Activated T-cell treated with anti-CD3 and anti-CD28 coated beads, Interleukin-2, amount 50 U/mL, for 4 hours (primary cell): ENCODE measurements at regions not wholly inside any gene's neighbourhood (a gene's known extent, or its start where the extent isn't known, plus 50 kb on each side); places are given as distances from the start of the nearest gene placed in this dataset.

Experiments
- ATAC-seq, 2 donors: fragments of 200-7000 bp; cut with Tn5 transposase; one replicate each; pipeline ENCODE4 v1.10.0; 2021
- DNase-seq: peaks from one replicate; pipeline ENCODE4 v3.0.0-alpha.2; 2020
- H3K27me3 Mint-ChIP-seq: one replicate; pipeline ENCODE4 v1.8.0; 2021; ENCODE audit warnings: low read depth, mixed read lengths
- H3K36me3 Mint-ChIP-seq: one replicate; pipeline ENCODE4 v1.8.0; 2022; ENCODE audit warnings: mixed read lengths; ENCODE audit not compliant: insufficient read depth
- H3K4me1 Mint-ChIP-seq: one replicate; pipeline ENCODE4 v1.8.0; 2021; ENCODE audit warnings: low read depth, mixed read lengths
- H3K4me3 Mint-ChIP-seq: one replicate; pipeline ENCODE4 v1.8.0; 2021; ENCODE audit warnings: mild to moderate bottlenecking, moderate library complexity, mixed read lengths
- H3K9me3 Mint-ChIP-seq: one replicate; pipeline ENCODE4 v1.8.0; 2021; ENCODE audit warnings: mixed read lengths

DNA sequence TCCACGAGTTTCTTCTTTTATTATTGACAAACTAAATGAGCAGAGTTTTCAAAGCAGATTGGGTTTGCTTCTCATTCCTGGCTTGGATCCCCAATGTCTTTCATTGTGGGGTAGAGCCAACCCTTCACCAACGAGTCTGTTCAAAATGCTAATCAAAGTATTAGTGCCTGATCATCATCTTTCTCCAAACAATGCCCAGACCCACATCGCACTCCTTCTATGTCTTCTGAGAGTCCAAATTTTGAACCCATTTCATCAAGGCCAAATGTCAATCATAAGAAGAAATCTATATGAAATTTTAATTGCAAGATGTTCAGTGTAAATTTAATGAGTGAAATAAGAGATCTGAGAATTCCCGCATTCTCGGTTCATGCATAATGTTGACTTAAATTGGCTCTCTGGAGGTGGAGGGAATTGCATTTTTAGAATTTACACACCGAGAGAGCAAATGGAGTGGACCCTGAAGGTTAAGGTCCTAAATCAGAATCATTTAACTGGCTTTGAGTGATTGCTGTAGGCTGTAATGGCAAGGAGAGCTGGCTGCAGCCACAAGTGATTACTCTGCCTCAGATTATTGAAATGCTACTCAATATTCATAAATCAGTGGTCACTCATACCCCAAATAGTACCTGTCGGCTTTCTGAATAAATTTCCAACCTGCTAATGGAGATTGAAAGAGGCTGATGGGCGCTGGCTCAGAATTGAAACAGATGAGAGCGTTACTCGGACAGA is 602.9 kb downstream of the TYW1 start:
- ATAC-seq (no peak), DNase-seq (no peak)
- no peak overlapping the region for H3K4me3 Mint-ChIP-seq
- H3K27me3 Mint-ChIP-seq, result no peaks in the 10 kb centered on the region
- H3K4me1 Mint-ChIP-seq, result no peaks in the 10 kb centered on the region
- peaks cover 19% of the 10 kb centered on the region for H3K9me3 Mint-ChIP-seq
- H3K36me3 Mint-ChIP-seq, result no peaks in the 10 kb centered on the region

DNA sequence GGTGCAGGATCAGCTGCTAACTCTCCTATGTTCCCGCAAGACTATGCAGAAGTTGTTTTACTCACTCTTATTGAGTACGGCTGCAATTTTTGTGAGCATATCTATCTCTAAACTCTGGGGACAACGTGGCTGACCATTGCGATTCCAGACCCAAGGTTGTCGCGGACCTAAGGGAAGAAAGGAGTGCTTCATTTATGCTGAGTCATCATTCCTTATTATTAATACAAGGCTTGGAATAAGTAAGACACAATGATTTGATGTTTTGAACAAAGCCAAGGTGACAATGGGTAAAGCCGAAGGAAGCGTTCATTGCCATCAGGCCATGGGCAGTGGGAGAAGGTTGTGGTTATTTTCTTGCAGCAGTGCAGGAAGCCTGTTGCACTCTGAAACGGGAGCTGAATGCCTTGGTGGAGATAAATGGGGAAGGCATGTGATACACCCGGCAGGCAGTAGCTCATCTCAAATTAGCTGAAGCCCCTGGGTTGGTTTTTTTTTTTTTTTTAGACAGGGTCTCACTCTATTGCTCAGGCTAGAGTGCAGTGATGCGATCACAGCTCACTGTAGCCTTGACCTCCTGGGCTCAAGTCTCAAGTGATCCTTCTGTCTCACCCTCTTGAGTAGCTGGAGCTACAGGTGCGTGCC is 605.7 kb downstream of the TYW1 start:
- Mint-ChIP-seq H3K4me3 (no peak overlapping the region), H3K36me3 (no peaks in the 10 kb centered on the region), H3K27me3 (no peaks in the 10 kb centered on the region), H3K9me3 (peaks cover 30% of the 10 kb centered on the region), H3K4me1 (no peaks in the 10 kb centered on the region)
- ATAC-seq (no peak), DNase-seq (no peak)

DNA sequence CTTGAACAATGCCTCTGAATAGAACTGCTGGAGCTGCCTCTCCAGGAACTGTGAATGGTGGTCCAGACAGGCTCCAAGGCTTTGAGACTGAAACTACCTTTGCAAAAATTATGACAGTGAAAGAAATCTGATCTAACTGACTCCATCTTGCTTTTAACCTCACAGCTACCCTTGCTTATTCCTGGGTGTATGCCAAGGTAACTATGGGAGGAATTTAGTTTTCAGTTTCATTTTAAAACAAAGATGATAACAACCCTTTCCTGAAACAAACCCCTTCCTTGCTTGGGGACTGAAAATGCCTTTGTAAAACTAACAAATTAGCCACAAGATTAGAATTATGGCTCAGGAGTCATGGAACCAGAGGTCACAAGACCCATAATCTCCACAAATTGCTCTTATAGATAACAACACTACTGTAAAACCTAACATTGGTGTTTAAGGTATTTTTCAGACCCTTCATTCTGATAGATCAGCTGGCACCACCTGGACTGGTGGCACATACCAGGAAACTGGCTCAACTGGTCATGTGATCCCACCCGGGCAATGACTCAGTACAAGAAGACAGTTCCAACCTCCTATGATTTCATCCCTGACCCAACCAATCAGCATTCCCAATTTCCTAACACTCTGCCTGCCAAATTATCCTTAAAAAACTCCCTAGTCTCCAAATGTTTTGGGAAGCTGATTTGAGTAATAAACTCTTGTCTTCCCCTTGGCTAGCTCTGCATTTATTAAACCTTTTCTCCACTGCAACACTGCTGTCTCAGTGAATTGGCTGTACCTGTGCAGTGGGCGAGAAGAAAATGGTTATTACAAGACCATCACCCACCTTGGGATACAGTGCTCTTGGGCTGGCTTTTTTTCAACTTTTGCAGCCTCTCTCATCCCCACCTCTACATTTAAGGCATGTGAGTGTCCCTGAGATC is 608.1 kb downstream of the TYW1 start:
- Mint-ChIP-seq H3K4me3 (no peak overlapping the region), H3K9me3 (peaks cover 24% of the 10 kb centered on the region), H3K27me3 (no peaks in the 10 kb centered on the region), H3K4me1 (no peaks in the 10 kb centered on the region), H3K36me3 (no peaks in the 10 kb centered on the region)
- DNase-seq (no peak), ATAC-seq (no peak)

DNA sequence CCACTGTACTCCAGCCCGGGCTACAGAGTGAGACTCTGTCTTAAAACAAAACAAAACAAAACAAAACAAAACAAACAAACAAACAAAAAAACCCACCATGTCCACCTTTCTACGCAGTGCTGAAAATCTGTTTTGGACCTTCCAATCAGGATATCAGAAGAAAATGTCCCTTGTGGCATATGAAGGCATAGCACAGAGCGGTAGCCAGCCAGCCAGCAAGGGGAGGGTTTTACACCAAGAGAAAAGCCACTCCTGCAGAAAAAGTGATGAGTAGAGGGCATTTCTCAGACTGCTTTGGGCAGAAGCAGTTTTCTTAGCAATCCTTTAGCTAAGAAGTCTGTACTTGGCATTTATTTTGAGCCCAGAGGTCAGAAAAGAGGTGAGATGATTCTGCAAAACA is 612.2 kb downstream of the TYW1 start:
- H3K9me3 Mint-ChIP-seq, result peaks cover 20% of the 10 kb centered on the region
- H3K4me3 Mint-ChIP-seq, result no peak overlapping the region
- no peaks in the 10 kb centered on the region for H3K36me3 Mint-ChIP-seq
- peaks cover 2% of the 10 kb centered on the region for H3K27me3 Mint-ChIP-seq
- ATAC-seq, result no peak
- DNase-seq, result no peak
- H3K4me1 Mint-ChIP-seq, result no peaks in the 10 kb centered on the region

DNA sequence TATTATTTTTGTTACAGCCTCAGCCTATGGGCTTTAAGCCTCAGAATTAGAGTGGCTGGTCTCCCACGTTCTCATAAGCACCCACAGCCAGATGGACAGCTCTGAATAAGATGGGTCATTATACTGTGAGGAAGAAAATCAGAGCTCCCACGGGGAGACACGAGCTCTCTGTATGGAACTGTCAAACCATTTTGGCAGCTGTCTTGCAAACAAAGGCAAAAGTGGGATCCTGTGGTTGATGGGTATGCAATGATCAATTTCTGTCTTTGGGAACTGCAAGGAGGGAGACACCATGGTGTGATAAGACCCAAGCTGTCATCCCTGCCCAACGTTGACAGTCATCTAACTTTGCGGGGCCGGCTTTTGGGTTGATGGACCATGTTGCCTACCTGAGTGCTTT is 614.3 kb downstream of the TYW1 start:
- DNase-seq (no peak), ATAC-seq (no peak)
- Mint-ChIP-seq H3K9me3 (peaks cover 10% of the 10 kb centered on the region), H3K36me3 (no peaks in the 10 kb centered on the region), H3K4me1 (no peaks in the 10 kb centered on the region), H3K4me3 (no peak overlapping the region), H3K27me3 (peaks cover 2% of the 10 kb centered on the region)

DNA sequence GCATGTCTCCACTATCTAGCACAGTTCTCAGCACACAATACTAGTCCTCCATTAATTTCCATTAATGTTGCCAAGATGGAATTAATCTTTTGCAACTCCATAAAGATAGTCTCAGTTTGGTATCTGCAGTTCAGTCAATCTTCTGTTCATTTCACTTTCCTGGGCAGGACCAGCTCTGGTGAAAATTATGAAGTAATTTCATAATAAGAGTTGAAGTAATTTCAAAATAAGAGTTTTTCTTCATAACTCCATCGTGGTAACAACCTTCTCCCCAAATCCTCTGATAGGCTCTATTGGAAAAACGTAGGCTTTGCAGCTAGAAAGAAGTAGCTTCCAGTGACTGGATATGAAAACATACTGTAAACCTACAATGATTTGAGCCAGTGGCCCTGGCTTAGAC is 618.2 kb downstream of the TYW1 start:
- H3K4me1 Mint-ChIP-seq, result no peaks in the 10 kb centered on the region
- H3K27me3 Mint-ChIP-seq, result peaks cover 6% of the 10 kb centered on the region
- no peak for ATAC-seq
- no peaks in the 10 kb centered on the region for H3K36me3 Mint-ChIP-seq
- H3K9me3 Mint-ChIP-seq, result peaks cover 9% of the 10 kb centered on the region
- no peak overlapping the region for H3K4me3 Mint-ChIP-seq
- DNase-seq, result no peak

DNA sequence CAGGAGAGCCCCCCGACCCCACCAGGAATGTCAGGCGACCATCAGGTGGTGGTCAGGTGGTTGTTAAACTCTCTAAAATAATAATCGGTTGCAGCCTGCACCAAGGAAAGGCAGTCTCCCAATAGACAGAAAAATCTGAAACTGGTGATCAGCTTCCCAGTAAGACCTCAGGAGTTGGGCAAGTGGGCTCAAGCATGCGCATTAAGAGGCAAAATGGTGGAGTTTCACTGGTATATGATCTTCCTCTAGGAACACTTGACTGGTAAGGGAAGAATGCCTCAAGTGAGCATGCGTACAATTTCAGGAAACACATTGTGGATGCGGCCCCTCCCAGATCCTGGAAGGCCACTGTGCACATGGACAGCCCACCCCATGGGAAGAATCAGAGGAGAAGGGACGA is 619.9 kb downstream of the TYW1 start:
- no peak for ATAC-seq

DNA sequence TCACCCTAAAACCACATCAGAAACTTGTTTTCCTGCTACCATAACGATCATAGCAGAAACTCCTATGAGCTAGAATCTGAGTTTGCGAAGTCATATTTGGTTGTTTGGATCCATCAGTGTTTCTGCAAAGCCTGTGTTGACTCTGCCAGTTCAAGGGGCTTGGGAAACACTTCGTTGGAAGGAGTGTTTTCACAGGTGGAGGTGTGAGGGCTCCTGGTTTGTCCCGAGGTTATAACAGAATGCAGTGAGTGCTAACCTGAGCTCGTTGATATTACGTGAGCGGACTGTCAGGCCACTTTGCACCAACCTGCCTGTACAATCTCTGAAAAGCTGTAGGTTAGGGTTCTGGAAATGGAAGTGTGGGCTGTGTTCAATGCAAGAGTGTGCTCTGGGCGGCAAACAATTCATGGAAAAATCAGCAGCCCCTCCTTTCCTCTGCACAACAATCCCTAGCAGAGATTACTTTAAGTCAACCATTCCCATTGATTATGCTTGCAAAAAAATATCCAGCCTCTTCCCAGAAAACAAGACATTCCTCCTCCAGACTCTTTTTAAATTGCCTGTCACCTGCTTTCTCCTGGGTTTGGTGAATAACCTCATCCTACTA is 622.0 kb downstream of the TYW1 start:
- no peak for ATAC-seq
- H3K36me3 Mint-ChIP-seq, result no peaks in the 10 kb centered on the region
- peaks cover 3% of the 10 kb centered on the region for H3K27me3 Mint-ChIP-seq
- H3K9me3 Mint-ChIP-seq, result peaks cover 3% of the 10 kb centered on the region
- DNase-seq, result no peak
- no peak overlapping the region for H3K4me3 Mint-ChIP-seq
- no peaks in the 10 kb centered on the region for H3K4me1 Mint-ChIP-seq

More for the DNA sequence above, 619.9 kb downstream of the TYW1 start:
- no peaks in the 10 kb centered on the region for H3K36me3 Mint-ChIP-seq
- H3K4me3 Mint-ChIP-seq, result no peak overlapping the region
- peaks cover 3% of the 10 kb centered on the region for H3K27me3 Mint-ChIP-seq
- peaks cover 9% of the 10 kb centered on the region for H3K9me3 Mint-ChIP-seq
- no peak for DNase-seq
- H3K4me1 Mint-ChIP-seq, result no peaks in the 10 kb centered on the region

DNA sequence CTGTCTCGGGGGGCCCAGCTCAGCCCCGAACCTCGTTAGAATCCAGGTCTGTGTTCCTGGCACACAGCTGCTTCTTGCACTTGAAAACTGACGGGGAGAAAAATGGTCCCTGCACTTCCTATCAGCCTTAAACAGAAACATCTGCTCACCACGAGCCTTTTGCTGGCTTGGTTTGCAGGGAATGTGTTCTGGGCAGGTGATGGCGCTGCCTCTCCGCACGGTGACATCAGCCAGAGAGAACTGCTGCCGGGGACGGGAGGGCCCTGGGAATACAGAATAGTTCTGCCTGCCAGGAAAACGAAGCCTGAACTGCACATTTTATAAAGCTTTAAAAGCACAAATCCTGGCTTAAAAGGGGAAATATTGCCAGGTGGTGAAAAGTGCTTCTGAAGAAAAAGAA is 622.5 kb downstream of the TYW1 start:
- no peak for ATAC-seq
- H3K4me3 Mint-ChIP-seq, result no peak overlapping the region
- H3K27me3 Mint-ChIP-seq, result peaks cover 3% of the 10 kb centered on the region
- no peaks in the 10 kb centered on the region for H3K36me3 Mint-ChIP-seq
- H3K9me3 Mint-ChIP-seq, result peaks cover 3% of the 10 kb centered on the region
- no peak for DNase-seq
- H3K4me1 Mint-ChIP-seq, result no peaks in the 10 kb centered on the region

DNA sequence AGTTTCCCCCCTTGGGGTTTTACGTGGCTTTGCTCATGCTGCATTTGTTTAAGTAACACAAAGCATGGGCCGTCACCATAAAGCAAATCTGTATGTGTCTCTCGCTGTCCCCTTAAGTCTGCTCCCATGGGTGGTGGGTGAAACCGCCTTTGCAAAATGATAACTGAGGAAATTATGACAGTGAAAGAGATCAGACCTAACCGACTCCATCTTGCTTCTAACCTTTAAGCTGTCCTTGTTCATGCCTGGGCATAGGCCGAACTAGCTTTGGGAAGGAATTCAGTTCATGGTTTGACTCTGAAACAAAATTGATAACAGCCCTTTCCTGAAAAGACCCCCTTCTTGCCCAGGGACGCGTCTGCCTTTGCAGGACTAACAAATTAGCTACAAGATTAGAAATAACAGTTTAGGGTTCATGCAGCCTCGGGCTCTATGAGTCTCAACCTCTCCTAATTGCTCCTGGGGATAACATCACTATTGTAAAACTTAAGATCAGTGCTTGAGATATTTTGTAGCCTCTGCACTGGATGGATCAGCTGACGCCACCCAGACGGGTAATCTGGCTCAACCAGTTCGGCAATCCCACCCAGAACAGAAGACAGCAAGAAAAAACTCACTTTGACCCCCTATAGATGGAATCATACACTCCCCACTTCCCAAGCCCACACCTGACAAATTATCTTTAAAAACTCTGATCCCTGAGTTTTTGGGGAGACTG is 623.7 kb downstream of the TYW1 start:
- ATAC-seq (no peak), DNase-seq (no peak)
- no peaks in the 10 kb centered on the region for H3K36me3 Mint-ChIP-seq
- no peak overlapping the region for H3K4me3 Mint-ChIP-seq
- H3K9me3 Mint-ChIP-seq, result peaks cover 3% of the 10 kb centered on the region
- H3K4me1 Mint-ChIP-seq, result no peaks in the 10 kb centered on the region
- H3K27me3 Mint-ChIP-seq, result peaks cover 8% of the 10 kb centered on the region

DNA sequence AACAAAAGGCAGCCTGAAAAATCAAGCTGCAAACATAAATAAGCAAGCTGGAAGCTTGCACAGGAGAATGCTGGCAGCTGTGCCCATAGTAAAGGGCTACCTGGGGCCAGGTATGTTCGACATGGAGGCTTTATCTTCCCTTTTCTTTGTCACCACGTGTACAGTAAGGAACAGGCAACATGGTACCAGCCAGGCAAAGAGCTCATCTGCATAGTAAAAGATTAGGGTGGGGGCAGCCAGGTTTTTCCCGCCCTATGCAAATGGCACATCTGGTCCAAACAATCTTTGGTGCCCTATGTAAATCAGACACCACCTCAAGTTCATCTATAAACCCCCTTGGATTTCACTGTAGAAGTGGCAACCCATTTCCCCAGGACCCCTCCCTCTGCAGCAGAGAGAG is 625.1 kb downstream of the TYW1 start:
- ATAC-seq, result no peak
- Mint-ChIP-seq H3K4me3 (no peak overlapping the region), H3K36me3 (no peaks in the 10 kb centered on the region), H3K9me3 (no peaks in the 10 kb centered on the region), H3K4me1 (no peaks in the 10 kb centered on the region), H3K27me3 (peaks cover 8% of the 10 kb centered on the region)
- no peak for DNase-seq

DNA sequence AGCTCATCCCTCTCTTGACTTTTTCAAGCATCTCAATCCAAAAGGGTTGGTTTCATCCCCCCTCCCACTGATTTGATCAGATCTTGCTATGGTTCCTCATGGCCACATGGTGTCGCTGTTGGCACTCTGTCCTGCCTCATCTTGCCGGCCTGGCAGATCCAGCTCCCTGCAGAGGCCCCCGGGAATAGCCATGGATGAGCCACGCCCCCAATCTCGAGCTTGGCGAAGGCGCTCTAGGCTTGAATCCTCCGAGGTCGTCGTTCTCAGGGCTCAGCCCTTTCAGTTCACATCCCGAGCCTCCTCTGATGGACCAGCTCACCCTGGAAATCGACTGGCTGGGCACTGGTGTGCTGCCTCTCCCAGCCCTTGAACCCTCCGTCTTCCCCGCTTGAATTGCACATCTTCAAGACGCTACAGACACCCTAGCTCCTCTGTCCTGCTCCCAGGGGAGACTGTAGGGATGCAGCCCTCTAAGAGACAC is 628.7 kb downstream of the TYW1 start:
- Mint-ChIP-seq H3K4me3 (no peak overlapping the region), H3K27me3 (peaks cover 4% of the 10 kb centered on the region), H3K4me1 (no peaks in the 10 kb centered on the region), H3K9me3 (no peaks in the 10 kb centered on the region), H3K36me3 (no peaks in the 10 kb centered on the region)
- ATAC-seq (no peak), DNase-seq (no peak)

DNA sequence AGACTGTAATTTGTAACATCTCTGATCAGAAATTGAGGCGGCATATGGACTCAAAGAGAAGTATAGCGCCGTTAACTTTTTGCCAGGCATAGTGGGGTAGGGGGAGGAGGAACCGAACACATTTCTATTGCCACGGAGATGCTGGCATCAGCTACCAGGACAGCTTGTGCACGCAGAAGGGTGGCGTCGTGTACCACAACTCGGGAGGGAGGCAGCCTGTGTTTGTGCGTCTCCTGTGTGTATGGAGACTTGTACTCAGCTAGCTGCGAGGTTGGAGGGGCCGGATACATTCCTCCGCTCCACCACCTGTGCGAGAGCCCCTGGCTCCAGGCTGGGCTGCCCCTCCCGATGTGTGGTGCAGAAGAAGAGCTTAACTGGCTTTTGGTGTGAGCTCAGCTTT is 634.8 kb downstream of the TYW1 start:
- H3K27me3 Mint-ChIP-seq, result no peaks in the 10 kb centered on the region
- H3K9me3 Mint-ChIP-seq, result no peaks in the 10 kb centered on the region
- DNase-seq (no peak), ATAC-seq (no peak)
- no peaks in the 10 kb centered on the region for H3K4me1 Mint-ChIP-seq
- H3K36me3 Mint-ChIP-seq, result no peaks in the 10 kb centered on the region
- no peak overlapping the region for H3K4me3 Mint-ChIP-seq

DNA sequence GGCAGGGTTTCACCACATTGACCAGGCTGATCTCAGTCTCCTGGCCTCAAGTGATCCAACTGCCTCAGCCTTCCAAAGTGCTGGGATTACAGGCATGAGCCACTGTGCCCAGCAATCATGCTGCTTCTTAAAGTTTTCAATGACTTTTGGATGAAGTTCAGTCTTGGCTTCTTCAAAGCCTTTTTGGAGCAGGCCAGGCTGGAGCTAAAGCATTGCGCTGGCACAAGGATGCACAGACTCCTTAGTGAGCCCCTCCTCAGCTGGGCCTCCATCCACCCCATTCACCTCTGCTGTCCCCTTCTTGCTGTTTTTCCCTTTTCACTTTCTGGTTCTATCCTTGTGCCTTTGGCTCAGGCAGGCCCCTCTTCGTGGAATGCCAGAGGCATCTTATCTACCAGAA is 638.6 kb downstream of the TYW1 start:
- H3K27me3 Mint-ChIP-seq, result no peaks in the 10 kb centered on the region
- H3K4me1 Mint-ChIP-seq, result no peaks in the 10 kb centered on the region

More for the DNA sequence above, 638.6 kb downstream of the TYW1 start:
- ATAC-seq (no peak), DNase-seq (no peak)
- Mint-ChIP-seq H3K9me3 (peaks cover 10% of the 10 kb centered on the region), H3K36me3 (no peaks in the 10 kb centered on the region), H3K4me3 (no peak overlapping the region)
